ENCODE measurements at regions not wholly inside any gene's neighbourhood (a gene's known extent, or its start where the extent isn't known, plus 50 kb on each side); places are given as distances from the start of the nearest gene placed in this dataset.

DNA sequence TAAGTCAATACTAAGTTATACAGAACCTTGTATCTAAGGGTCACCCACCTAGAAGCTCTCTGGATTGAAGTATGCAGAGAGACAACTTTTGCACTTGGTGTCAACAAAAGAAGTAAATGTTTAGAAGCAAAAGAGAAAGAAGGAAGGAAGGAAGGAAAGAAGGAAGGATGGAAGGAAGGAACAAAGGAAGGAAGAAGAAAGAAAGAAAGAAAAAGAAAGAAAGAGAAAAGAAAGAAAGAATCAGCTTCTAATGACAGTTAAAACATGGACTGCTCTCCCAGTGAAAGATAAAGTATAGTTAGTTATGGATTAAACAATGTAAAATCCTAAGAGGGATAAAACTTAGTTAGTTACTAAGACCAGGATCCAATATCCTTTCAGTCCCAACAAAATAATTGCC is 613.8 kb upstream of the NR2F2 start:
- H3K9me3 ChIP-seq, result no peaks in the 10 kb centered on the region
- TF ChIP-seq CTCF (IDR thresholded peaks at IDR 0.05), result no peak
- H3K36me3 ChIP-seq, result no peaks in the 10 kb centered on the region
- ATAC-seq (no peak), DNase-seq (no peak)
- intact Hi-C loops (cut with DNase I), result no loop called here
- H3K4me3 ChIP-seq, result no peak overlapping the region
- no peak overlapping the region for H3K27ac ChIP-seq
- no peaks in the 10 kb centered on the region for H3K4me1 ChIP-seq
- H3K27me3 ChIP-seq, result no peaks in the 10 kb centered on the region

- ATAC-seq, result no peak
- intact Hi-C loops (cut with DNase I), result no loop called here
- no peak for TF ChIP-seq CTCF (IDR thresholded peaks at IDR 0.05)
Measured at GRCh38 chr15:95718441-95718840, 612.1 kb upstream of the NR2F2 start.

DNA sequence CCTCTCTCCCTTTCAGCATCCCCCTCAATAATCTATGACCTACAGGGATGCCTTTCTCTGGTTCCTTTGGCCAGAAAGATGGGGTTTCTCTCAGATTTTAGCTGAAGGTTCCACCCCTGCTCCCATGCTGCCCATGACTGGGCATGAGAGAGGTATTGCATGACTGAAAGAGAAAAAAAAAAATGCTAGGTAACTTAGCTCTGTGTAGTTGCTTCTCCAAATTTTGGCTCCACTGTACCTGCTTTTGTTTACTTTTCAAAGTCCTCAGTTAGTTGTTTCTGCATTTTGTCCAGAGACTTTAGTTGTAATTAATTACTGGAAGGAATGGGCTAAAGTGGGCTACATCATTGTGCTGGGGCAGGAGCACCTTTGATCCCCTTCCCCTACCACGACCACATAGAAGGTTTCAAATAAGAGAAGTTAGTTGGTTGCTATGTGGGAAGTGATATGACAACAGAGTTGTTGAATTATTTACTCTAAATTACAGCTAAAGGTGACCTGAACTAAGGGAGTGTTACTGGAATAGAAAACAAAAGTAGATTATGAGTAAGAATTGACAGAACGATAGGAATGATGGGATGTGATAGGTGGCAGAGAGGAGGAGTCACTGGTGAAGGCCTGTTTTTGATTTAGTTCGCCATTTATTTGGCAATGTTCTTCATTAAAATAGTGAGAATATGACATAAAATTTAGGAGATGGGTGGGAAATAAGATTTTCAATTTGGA is 605.4 kb upstream of the NR2F2 start:
- Histone ChIP-seq H3K4me1 (no peaks in the 10 kb centered on the region), H3K4me3 (no peak overlapping the region), H3K27me3 (no peaks in the 10 kb centered on the region), H3K27ac (no peak overlapping the region), H3K36me3 (no peaks in the 10 kb centered on the region), H3K9me3 (no peaks in the 10 kb centered on the region)
- intact Hi-C loops (cut with DNase I), result no loop called here
- DNase-seq, result no peak
- TF ChIP-seq CTCF (IDR thresholded peaks at IDR 0.05), result no peak
- ATAC-seq, result no peak

More at GRCh38 chr15:95718441-95718840, 612.1 kb upstream of the NR2F2 start:
- Histone ChIP-seq H3K4me3 (no peak overlapping the region), H3K36me3 (no peaks in the 10 kb centered on the region), H3K27ac (no peak overlapping the region), H3K9me3 (no peaks in the 10 kb centered on the region), H3K4me1 (no peaks in the 10 kb centered on the region), H3K27me3 (no peaks in the 10 kb centered on the region)
- DNase-seq, result no peak

DNA sequence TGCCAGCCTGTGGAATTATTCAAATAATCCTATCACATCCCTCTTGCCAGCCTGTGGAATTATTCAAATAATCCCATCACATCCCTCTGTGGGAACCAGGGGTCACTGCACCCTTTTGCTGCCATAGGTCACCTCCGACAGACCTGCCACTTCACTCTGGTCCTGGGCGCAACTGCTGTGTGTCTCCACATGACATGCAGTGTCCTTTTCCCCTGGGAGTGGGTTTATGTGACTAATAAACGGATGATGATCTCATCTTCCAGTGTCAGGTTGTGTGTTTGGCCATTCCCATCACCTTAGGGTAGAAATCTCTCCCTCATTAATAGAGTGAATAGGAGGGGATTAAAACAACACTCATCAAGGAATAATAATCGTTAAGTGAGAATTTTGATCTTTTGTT is 603.6 kb upstream of the NR2F2 start:
- no peaks in the 10 kb centered on the region for H3K27me3 ChIP-seq
- no peak overlapping the region for H3K27ac ChIP-seq
- H3K4me1 ChIP-seq, result no peaks in the 10 kb centered on the region
- no peak for TF ChIP-seq CTCF (IDR thresholded peaks at IDR 0.05)
- ATAC-seq (no peak), DNase-seq (no peak)
- H3K9me3 ChIP-seq, result no peaks in the 10 kb centered on the region
- intact Hi-C loops (cut with DNase I), result no loop called here
- no peaks in the 10 kb centered on the region for H3K36me3 ChIP-seq
- no peak overlapping the region for H3K4me3 ChIP-seq

DNA sequence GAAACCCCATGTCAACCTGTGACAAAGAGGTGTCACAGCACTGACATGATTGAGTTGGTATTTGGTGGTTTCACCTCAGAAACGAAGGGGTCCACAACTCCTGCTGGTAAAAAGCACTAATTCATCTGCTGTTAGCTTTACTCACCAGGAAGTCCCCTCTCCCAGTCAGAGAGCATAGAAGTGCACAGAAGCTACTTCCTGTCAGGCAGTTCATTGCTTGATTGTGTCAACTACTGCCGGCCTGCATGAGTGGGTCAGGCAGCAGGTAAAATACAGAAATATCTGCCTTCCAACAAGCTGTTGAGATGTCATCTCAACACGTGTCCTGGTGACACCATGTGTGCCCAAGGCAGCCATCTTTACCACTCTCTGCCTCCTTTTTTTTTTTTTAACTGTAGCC is 596.6 kb upstream of the NR2F2 start:
- ATAC-seq (no peak), DNase-seq (no peak)
- H3K36me3 ChIP-seq, result no peaks in the 10 kb centered on the region
- intact Hi-C loops (cut with DNase I), result no loop called here
- H3K27me3 ChIP-seq, result no peaks in the 10 kb centered on the region
- no peak overlapping the region for H3K27ac ChIP-seq
- no peaks in the 10 kb centered on the region for H3K9me3 ChIP-seq
- H3K4me3 ChIP-seq, result no peak overlapping the region
- TF ChIP-seq CTCF (IDR thresholded peaks at IDR 0.05), result no peak
- H3K4me1 ChIP-seq, result no peaks in the 10 kb centered on the region
